Left colon (tissue), 2 donors: ENCODE measurements at regions not wholly inside any gene's neighbourhood (a gene's known extent, or its start where the extent isn't known, plus 50 kb on each side); places are given as distances from the start of the nearest gene placed in this dataset.

Experiments
- ATAC-seq: fragments of 200-7000 bp; cut with Tn5 transposase; one replicate; pipeline ENCODE4 v1.9.1; 2020; ENCODE audit warnings: mild to moderate bottlenecking, moderate library complexity
- DNase-seq, 2 donors: peaks; one replicate each; pipeline ENCODE4 v3.0.0-alpha.2; 2020
- intact Hi-C, 2 donors: fragments of 100-400 bp; cut with DNase I in 1 of 2; cut with micrococcal nuclease in 1 of 2; formaldehyde crosslinking; loops; one replicate each; pipeline versions ENCODE4 v1.11.2 to v1.14.0; 2022; cut with DNase I, micrococcal nuclease
- donor health status: DM: no; HTN: no; CAD: no.
- donor health status: DM: yes; HTN: yes; CAD: no.

DNA sequence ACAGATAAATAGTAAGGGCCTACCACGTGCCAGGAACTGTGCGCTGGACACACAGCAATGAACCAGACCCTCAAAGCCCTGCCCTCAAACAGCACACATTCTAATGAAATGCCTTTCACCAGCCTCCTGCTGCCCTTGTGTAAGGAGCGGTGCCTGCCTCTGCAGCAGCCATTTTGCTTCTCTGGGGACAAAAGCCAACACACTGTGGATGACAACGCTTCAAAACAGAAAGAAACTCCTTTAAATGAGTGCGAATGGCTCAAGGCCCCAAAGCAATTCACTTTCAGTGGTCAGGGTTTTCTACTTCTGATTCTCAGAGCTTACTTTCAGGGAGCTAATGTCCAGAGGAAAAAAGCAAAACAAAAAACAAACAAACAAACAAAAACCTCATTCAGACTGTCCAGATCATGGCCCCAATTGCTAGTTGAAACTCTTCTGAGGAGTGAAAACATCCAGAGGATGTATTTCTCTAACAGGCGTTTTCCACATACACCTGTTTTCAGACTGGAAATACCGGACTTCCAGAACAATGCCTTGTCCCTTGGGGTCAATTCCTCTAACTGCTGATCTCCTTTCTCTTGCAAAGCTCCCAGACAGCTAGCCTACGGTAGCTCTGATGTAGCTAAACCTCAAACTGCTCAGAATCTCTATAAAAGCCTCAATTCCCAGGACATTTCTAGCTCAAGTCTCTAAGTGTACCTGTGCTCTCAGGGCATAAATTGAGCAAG lies 323.3 kb upstream of the ZNF521 start:
- ATAC-seq: no peak
- DNase-seq: no peak
- intact Hi-C loops: no loop called here

DNA sequence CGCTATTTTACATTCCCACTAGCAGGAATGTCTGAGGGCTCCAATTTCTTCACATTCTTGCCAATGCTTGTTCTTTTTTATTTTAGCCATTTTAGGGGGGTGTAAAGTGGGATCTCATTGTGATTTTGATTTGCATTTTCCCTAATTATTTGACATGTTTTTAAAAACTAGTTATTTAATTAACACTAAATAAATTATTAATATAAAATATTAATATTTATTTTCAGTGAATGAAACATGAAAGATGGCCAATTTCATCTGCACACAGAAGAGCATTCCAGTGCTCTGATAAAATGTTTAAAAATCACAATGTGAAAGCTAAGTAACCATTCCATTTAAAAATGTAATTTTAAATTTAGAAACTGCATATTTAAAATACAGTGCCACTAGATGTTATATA lies 322.2 kb upstream of the ZNF521 start:
- DNase-seq (no peak), ATAC-seq (no peak)
- intact Hi-C loops: no loop called here

DNA sequence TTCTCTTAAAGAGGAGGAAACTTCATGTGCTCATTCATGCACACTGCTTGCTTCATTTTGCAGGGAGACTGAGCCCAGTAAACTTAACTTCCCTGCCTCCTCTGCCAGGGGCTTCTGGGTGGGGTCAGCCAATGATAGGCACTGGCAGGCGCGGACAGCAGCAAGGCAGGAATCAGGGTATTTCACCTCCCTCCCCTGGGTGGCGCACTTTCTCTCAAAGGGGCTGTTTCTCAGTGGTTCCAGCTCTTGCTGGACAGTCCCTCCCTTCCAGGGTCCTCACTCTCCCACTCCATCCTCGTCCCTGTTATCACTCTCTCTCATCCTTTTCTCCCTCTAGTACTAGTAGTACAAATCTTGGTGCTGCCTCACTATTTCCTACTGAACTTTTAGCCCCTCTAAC lies 320.5 kb upstream of the ZNF521 start:
- no peak for DNase-seq
- intact Hi-C loops: no loop called here
- no peak for ATAC-seq

DNA sequence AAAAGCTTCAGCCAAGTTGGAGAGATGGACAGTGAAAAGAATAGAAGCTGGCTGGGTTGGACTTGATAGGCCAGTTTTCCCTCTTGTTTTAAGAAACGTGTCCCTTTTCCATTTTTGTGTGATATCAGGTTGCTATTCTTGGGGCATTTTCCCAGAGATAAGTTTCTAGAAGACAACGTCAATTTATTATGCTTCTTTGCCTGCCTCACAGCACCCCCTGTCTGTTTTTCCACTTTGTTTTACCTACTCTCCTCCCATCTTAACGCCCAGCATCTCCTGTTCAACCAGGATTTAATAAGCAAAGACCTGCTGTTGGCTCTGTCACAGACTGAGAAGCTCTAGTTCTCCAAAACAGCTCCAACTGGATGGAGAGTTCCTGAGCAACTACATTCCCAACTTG lies 317.8 kb upstream of the ZNF521 start:
- DNase-seq (no peak), ATAC-seq (no peak)
- intact Hi-C loops: no loop called here

DNA sequence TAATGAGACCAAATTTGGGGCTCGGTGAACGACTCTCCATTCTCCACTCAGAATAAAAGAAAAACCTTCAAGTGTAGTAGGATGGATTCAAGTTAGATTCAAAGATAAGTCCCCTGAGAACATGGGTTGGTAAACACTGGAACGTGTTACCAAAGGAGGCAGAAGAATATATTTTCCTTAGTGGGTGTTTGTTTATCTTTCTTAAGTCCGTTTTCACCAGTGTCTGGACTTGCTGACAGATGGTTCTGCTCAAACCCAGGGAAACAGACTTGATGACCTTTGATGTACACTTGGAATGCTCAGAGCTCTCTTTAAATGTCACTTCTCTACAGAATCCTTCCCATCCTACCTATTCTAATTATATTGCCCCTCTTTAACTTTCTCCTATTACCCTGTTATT lies 310.3 kb upstream of the ZNF521 start:
- no peak for DNase-seq
- no peak for ATAC-seq
- intact Hi-C loops: no loop called here

DNA sequence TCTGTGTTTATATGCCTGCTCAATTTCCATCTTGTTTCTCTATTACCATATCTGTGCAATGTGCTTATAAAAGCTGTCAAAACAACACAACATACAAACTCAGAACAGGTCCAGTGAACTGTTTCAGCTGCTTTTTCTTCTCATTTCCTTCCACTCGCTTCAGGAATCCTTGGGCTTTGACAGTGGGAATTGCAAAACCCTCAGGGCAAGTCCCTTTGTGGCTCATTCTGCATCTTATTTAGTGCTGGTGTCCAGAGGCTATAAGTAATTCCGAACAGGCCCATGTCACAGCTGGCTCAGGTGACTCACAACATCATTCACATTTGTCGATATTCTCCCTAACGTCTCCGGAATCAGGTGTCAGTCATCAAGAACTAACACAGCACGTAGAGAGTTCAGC lies 309.9 kb upstream of the ZNF521 start:
- intact Hi-C loops: no loop called here
- ATAC-seq: no peak
- DNase-seq: no peak

DNA sequence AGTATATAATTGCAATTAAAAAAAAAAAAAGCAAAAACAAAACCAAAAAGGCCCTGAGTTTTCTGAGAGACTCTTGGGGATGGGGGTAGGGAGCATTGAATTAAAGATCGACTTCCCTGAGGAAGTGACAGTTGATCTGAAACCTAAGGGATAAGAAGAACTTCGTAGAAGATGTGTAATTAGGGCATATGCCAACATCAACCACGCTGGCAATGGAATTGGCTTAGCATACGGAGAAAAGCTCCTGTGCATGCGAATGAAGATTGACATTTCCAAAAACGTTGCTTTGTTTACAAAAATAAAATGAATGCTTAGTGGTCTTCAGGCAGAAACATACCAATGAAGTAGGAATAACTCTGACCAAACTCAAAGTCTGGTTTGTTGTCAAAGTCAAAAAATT lies 307.6 kb upstream of the ZNF521 start:
- no peak for ATAC-seq
- no peak for DNase-seq
- intact Hi-C loops: no loop called here

DNA sequence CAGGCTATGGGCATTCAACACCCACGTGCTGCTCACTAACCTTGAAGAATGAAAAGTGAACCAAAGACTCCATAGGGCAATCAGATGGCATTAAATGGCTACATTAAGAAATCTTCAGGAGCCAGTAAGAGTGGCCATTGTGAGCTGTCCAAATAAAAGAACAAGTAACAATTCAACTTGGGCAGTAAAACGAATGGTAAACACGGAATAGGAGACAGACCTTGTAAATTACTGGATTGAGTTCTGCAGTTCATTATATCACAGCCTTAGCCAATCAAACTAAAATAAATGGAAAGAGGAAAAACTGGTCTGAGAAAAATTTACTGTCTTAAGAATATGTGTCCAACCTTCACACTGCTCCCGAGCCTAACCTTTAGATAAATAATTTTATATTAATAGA lies 306.5 kb upstream of the ZNF521 start:
- peak; percentile 96 for ATAC-seq
- intact Hi-C loops: no loop called here
- DNase-seq: no peak

DNA sequence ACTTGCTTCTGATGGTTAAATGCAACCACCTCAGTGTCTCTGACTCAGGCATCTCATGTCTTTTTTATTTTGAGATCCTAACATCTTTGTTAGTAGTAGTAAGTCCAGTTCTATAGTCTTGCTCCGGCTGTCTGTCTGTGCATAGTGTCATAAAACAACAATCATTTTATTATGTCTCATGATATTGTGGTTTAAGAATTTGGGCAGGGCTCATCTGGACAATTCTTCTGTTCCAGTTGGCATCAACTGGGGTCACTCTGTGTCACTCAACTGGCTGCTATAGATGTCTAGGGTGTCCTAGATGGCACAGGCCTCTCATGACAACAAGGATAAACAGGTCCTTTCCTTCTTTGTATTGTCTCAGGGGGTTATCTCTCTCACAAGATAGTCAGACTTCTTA lies 299.6 kb upstream of the ZNF521 start:
- no peak for DNase-seq
- intact Hi-C loops: no loop called here
- no peak for ATAC-seq

DNA sequence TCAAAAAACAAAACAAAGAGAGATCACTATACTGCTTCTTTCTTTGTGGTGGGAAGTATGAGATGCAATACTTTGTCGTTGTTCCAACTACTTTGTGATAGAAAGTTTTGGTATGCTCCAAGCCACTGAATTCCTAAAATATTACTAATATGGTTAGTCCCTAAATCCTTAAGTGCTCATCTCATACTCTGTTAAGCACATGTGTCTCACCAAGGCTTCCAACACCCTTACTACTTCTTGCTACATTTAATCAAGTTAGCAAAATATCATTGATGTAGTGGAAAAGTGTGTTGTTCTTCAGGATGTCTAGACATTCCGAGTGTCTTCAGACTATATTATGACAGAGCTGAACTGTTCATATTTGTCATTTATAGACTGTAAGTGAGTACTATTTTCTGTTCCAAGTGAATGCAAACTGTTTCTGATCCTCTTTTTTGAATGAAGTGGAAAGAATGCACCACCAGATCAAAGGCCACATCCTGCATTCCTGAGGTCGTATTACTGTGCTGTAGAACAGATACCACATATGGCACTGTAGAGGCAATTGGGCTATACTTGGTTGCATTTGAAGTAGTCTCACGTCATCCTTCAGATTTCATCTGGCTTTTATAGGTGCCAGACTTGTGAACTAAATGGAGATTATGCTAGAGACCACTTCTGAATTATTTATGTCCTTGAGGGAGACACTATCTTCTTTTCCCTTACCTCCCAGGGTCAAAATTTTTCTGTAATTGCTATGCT lies 298.4 kb upstream of the ZNF521 start:
- no peak for DNase-seq
- intact Hi-C loops: no loop called here
- no peak for ATAC-seq

DNA sequence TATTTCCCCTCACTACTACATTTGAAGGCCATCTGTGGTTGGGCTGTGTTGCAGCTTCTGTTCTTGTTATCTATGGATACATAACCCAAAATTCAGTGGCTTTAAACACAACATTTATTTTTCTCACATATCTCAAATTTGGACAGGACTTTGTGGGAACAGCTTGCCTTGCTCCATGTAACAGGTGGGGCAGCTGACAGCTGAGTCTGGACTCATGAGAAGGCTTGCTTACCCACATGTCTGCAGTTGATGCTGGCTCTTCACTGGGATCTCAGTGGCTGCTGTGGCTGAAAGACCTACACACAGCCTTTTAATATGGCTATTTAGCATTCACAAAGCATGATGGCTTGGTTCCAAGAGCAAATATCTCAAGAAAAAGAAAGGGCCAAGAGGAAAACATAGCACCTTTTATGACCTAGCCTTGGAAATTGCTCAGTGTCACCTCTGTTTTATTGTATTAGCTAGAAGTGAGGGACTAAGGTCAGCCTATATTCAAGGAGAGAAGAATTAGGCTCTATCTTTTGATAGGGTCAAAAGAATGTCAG lies 296.8 kb upstream of the ZNF521 start:
- DNase-seq: no peak
- intact Hi-C loops: no loop called here
- ATAC-seq: no peak

DNA sequence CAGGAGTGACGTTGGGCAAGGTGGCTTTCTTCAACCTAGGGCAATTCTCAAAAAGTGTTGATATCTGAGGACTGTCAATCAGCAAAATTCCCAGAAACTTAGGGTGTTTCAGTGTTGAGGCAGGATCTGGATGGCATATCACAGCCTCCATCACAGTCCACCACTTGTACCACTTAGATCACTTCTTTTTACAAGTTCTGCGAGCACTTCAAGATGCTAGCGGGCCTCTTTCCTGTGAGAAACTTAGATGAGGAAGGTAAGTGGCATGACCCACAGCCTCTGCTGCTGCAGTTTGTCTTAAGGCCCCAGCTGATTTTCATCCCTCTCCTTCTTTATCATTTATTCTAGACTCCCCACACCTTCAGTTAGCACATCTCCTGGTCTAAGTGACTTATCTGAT lies 295.4 kb upstream of the ZNF521 start:
- ATAC-seq: no peak
- no peak for DNase-seq
- intact Hi-C loops: no loop called here

DNA sequence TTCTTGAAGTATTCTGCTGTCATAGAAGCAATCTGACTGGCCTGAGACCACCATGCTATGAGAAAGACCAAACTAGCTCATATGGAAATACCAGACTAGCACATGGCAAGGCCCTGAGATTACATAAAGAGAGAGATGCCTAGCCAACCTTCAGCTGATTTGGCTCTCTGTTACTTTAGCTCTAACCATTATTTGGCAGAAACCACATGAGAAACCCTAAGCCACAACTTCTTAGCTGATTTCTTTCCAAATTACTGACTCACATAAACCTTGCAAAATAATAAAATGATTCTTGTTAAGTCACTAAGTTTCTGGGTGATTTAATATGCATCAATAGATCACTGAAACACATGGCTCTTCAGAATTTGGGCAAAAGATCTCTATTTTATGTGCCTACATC lies 295.0 kb upstream of the ZNF521 start:
- DNase-seq (no peak), ATAC-seq (no peak)
- intact Hi-C loops: no loop called here

DNA sequence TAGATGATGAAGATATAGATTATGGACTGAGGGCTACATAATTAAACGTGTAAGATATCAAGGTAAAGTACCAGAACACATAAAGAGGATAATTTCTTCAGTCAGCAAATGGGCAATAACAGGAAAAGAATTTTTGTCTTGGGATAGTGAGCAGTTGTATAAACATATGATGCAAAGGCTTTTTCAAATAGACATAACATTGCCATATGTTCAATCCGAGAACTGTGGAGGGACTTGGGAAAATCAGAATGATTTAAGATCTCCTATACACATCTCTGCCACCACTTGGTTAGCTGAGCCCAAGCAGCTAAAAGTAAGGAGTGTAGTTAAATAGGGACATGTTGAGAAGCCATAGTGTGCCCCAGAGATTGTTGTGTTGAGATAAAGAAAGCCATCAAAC lies 287.6 kb upstream of the ZNF521 start:
- no peak for ATAC-seq
- intact Hi-C loops: no loop called here

DNA sequence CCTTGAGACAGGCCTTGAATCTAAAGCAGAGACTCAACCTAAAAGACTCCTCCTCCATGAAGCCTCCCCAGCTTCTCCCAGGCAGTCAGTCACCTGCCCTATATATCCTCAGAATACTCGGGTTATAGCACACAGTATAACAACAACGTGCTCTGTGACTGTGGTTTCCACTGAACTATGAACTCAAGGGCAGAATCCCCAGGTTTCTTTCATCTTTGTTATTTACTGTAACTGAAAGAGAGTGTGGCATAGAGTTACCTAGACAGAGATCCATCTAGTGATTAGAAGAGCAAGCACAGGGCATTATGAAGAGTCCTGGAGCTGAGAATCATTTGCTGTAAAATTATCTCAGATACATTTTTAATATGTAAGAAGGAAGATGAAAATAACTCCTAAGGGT lies 281.6 kb upstream of the ZNF521 start:
- no peak for ATAC-seq
- DNase-seq: no peak
- intact Hi-C loops: no loop called here

More for the DNA sequence above, 287.6 kb upstream of the ZNF521 start:
- DNase-seq: no peak

DNA sequence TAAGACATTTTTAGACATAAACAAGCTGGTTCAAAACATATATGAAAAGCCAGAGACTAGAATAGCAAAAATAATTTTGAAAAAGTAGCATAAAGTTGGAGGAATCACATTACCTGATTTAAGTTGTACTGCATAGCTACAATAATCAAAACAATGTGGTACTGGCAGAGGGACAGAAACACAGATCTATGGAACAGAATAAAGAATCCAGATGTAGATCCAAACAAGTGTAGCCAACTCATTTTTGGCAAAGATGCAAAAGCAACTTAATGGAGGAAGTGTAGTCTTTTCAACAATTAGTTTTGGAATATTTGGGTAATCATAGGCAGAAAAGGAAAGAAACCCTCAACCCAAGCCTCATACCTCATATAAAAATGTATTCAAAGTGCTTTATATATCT lies 278.7 kb upstream of the ZNF521 start:
- no peak for ATAC-seq
- intact Hi-C loops: no loop called here
- DNase-seq: no peak

DNA sequence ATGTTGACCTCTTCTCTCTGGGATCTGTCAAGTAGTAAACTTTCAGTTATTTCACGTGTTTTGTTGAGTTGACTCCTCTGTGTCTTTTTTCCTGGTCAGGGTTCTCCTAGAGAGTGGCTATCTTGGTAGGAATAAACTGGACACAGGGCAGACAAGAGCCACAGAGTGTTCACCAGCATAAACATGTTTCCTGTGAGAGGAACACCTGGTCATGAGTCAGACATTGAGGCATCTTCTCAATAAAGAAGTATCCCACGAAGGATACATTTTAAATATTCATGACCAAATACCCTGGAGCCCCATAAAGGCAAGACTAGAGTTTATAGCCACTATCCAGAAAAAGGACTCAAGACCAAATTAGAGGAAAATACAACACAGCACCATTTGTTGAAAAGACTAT lies 269.7 kb upstream of the ZNF521 start:
- intact Hi-C loops: no loop called here
- no peak for ATAC-seq
- no peak for DNase-seq

DNA sequence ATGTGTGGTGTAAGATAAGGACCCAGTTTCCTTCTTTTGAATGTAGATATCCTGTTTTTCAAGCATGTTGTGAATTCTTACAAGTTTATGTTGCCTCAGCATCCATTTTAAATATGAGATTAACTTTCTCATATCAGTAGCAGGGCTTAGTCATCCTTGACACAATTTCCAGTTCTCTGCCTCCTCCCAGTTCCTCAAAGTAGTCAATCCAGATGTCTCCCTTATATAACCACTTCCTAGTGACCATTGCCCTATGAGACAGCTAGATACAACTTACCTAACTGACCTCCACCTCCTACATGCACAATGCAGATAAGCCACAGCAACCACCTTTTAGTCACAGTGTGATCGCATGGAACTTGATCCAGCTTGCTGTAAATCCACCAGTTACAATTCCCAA lies 269.2 kb upstream of the ZNF521 start:
- no peak for ATAC-seq
- no peak for DNase-seq
- intact Hi-C loops: no loop called here

DNA sequence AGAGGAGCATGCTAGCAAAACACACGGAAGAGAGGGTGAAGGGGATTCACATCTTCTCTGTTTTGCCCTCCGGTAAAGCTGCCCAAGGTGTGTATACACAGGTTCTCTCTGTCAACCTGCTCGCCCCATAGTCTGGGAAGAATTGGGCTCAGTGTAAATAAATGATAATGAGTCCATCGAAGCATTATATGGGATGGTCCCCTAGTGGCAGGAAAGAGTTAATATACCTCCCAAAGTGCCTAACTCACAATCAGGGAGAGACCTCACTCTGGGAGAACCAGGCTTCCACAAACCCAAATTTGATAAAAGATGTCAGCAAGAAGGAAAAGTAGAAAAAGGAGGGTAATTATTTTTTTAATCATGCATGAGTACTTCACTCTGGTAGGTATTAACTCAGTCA lies 262.2 kb upstream of the ZNF521 start:
- no peak for ATAC-seq
- DNase-seq: no peak
- intact Hi-C loops: no loop called here

DNA sequence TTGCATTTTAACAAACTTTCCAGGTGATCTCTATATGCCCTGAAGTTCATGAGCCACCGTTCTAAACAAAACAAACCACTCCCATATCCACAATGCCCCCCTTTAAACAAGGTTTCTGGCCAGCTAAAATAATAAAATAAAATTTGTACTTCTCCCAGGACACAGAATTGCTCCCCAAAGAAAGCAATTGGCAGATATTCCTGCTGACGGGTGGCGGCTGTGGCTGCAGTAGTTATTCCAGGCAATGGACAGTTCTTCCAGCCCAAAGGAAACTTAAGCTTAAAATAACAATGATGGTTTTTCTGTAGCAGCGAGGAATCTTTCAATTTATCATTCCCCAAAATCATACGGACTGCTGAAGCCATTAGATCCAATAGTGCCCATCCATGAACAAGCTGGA lies 260.5 kb upstream of the ZNF521 start:
- DNase-seq (no peak), ATAC-seq (no peak)
- intact Hi-C loops: no loop called here

DNA sequence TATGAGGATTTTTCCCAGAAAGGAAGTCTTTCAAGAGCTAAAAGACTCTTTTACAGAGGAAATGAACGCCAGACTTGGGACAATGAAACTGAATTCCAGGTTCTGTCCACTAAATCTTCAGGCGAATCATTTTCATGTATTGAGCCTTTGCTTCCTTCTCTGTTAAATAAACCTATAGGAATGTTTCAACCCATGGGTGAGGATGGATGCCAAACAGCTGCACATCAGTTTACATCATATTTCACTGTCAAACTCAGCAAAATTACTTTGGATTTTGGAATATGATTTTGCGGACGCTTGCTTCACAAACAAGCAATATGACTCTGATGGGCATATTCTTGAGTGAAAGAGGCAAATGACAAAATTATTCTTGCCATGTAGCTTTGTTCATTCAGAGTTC lies 256.1 kb upstream of the ZNF521 start:
- intact Hi-C loops: no loop called here
- ATAC-seq: no peak

More for the DNA sequence above, 256.1 kb upstream of the ZNF521 start:
- no peak for DNase-seq
